GM21529 (cell line): ENCODE measurements at regions not wholly inside any gene's neighbourhood (a gene's known extent, or its start where the extent isn't known, plus 50 kb on each side); places are given as distances from the start of the nearest gene placed in this dataset.
"Not testable (repeated sequence)": the region's sequence is repeated elsewhere in the genome, so short reads cannot be mapped to it uniquely, and the experiment has no call there.

Experiments used
- ATAC-seq: cut with Tn5 transposase; IDR thresholded peaks from one replicate; pipeline ENCODE4 v1.9.1; 2021; ENCODE audit not compliant: unreplicated experiment

- no peak for ATAC-seq
These were observed 146.5 kb downstream of the MAIP1 start for GRCh38 chr2:200101922-200102321.

GRCh38 chr2:200102971-200103370 lies 147.6 kb downstream of the MAIP1 start:
- ATAC-seq = no peak

GRCh38 chr2:200104015-200104414 lies 148.6 kb downstream of the MAIP1 start:
- ATAC-seq = no peak

- no peak for ATAC-seq
These were observed 152.3 kb downstream of the MAIP1 start for GRCh38 chr2:200107514-200108217.

GRCh38 chr2:200109421-200109820 lies 154.0 kb downstream of the MAIP1 start:
- ATAC-seq = no peak

GRCh38 chr2:200110381-200110780 lies 155.0 kb downstream of the MAIP1 start:
- ATAC-seq = no peak

GRCh38 chr2:200113016-200113799 lies 157.8 kb downstream of the MAIP1 start:
- ATAC-seq = not testable (repeated sequence)

GRCh38 chr2:200119236-200119635 lies 163.9 kb downstream of the MAIP1 start:
- no peak for ATAC-seq

GRCh38 chr2:200121931-200122330 lies 166.5 kb downstream of the MAIP1 start:
- ATAC-seq = no peak

- ATAC-seq = no peak
These were observed 167.3 kb downstream of the MAIP1 start for GRCh38 chr2:200122683-200123082.

- ATAC-seq = not testable (repeated sequence)
These were observed 169.4 kb downstream of the MAIP1 start for GRCh38 chr2:200124665-200125368.

GRCh38 chr2:200125444-200126284 lies 170.3 kb downstream of the MAIP1 start:
- no peak for ATAC-seq

GRCh38 chr2:200126285-200126670 lies 170.9 kb downstream of the MAIP1 start:
- ATAC-seq = not testable (repeated sequence)

- not testable (repeated sequence) for ATAC-seq
These were observed 171.3 kb downstream of the MAIP1 start for GRCh38 chr2:200126680-200127079.

GRCh38 chr2:200127848-200128247 lies 172.5 kb downstream of the MAIP1 start:
- ATAC-seq = no peak

- ATAC-seq = no peak
These were observed 172.9 kb downstream of the MAIP1 start for GRCh38 chr2:200128296-200128695.

- no peak for ATAC-seq
These were observed 174.5 kb downstream of the MAIP1 start for GRCh38 chr2:200129721-200130462.

- ATAC-seq = no peak
These were observed 175.4 kb downstream of the MAIP1 start for GRCh38 chr2:200130762-200131166.

- ATAC-seq = no peak
These were observed 175.2 kb upstream of the SPATS2L start for GRCh38 chr2:200131307-200131706.

- no peak for ATAC-seq
These were observed 171.4 kb upstream of the SPATS2L start for GRCh38 chr2:200135082-200135481.
